ENCODE measurements at regions not wholly inside any gene's neighbourhood (a gene's known extent, or its start where the extent isn't known, plus 50 kb on each side); places are given as distances from the start of the nearest gene placed in this dataset.

DNA sequence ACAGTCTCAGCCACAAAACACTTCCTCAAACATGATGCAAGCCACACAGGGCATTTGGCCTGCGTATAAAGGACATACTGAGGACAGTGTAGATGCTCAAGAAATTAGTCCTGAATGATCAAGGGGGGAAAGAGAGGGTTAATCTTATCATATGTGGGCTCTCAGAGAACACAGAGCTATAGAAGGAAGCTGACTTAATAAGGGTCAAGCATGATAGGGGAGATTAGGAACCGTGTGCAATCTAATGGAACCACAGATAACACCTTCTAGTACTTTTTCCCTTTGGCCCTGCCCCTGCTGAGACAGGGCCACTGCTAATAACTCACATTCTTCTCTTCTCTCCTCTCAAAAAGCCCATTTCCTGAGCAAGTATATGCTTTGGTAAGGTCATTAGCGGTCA lies 114.1 kb upstream of the ADAMTS9 start:
- no peak for TF ChIP-seq CTCF (IDR thresholded peaks at IDR 0.05; ENCODE audit: insufficient read depth, low read length, severe bottlenecking)
- no peak for FAIRE-seq
- H3K27me3 ChIP-seq (ENCODE audit: control insufficient read depth, insufficient read depth, low read length) = peaks cover 1% of the 10 kb centered on the region
- no peak overlapping the region for H3K4me3 ChIP-seq (ENCODE audit: low read depth, low read length)
- no peaks in the 10 kb centered on the region for H3K36me3 ChIP-seq (ENCODE audit: control insufficient read depth, insufficient read depth, low read length)
- no peak for DNase-seq (ENCODE audit: low read depth)

GRCh38 chr3:64799606-64800005 lies 111.8 kb upstream of the ADAMTS9 start:
- no peak for TF ChIP-seq CTCF (IDR thresholded peaks at IDR 0.05; ENCODE audit: insufficient read depth, low read length, severe bottlenecking)
- FAIRE-seq = no peak
- peaks cover 1% of the 10 kb centered on the region for H3K27me3 ChIP-seq (ENCODE audit: control insufficient read depth, insufficient read depth, low read length)
- no peak overlapping the region for H3K4me3 ChIP-seq (ENCODE audit: low read depth, low read length)
- DNase-seq (ENCODE audit: low read depth) = no peak
- no peaks in the 10 kb centered on the region for H3K36me3 ChIP-seq (ENCODE audit: control insufficient read depth, insufficient read depth, low read length)

DNA sequence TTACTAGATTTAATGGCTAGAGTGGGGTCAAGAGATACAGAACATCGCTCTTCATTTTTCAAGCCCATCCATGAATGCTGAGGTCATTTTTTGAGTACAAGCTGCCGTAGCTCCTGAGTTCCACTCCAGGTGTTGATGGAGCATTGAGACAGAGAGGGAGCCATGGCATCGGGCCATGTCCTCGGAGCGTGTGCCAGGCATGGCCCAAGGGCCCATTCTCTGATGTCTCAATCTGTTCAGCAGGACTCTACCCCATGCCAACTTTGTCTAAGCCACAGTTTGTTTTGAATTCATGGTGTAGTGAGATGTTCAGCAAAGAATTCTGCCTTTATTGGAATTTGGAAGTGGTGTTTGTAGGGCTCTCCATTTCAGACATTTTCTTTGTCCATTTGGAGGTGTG lies 110.5 kb upstream of the ADAMTS9 start:
- no peak for DNase-seq (ENCODE audit: low read depth)

DNA sequence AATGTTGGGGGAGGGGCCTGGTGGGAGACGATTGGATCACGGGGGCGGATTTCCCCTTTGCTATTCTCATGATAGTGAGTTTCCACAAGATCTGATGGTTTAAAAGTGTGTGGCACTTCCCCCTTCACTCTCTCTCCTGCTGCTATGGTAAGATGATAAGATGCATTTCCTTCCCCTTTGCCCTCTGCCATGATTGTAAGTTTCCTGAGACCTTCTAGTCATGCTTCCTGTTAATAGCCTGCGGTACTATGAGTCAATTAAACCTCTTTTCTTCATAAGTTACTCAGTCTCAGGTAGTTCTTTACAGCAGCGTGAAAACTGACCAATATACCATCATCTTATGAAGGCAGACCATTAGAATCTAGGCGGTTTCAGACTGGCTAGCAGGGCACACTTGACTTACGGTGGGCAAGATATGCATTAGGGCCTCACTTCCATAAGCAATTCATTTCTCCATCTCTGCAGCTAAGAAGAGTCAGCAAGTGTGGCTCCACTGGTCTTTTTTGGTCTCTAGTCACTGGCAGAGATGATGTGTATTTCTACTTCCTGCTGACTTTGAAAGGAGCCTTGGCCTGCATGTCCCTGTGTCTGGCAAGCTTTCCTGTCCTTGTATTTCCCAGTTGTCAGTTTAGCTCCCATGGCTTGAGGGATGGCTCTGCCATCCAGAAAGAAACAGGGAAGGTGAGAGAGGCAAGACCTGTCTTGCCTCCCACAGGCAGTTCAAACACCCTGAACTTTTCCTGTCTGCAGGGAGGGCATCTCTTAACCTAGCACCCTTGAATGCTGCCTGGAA lies 109.0 kb upstream of the ADAMTS9 start:
- no peak for TF ChIP-seq CTCF (IDR thresholded peaks at IDR 0.05; ENCODE audit: insufficient read depth, low read length, severe bottlenecking)
- H3K4me3 ChIP-seq (ENCODE audit: low read depth, low read length) = no peak overlapping the region
- H3K36me3 ChIP-seq (ENCODE audit: control insufficient read depth, insufficient read depth, low read length) = no peaks in the 10 kb centered on the region
- no peak for FAIRE-seq
- peak; percentile 62 for DNase-seq (ENCODE audit: low read depth)
- H3K27me3 ChIP-seq (ENCODE audit: control insufficient read depth, insufficient read depth, low read length) = peaks cover 1% of the 10 kb centered on the region

More for the DNA sequence above, 110.5 kb upstream of the ADAMTS9 start:
- H3K27me3 ChIP-seq (ENCODE audit: control insufficient read depth, insufficient read depth, low read length) = peaks cover 1% of the 10 kb centered on the region
- no peak overlapping the region for H3K4me3 ChIP-seq (ENCODE audit: low read depth, low read length)
- no peaks in the 10 kb centered on the region for H3K36me3 ChIP-seq (ENCODE audit: control insufficient read depth, insufficient read depth, low read length)
- FAIRE-seq = no peak
- TF ChIP-seq CTCF (IDR thresholded peaks at IDR 0.05; ENCODE audit: insufficient read depth, low read length, severe bottlenecking) = no peak

DNA sequence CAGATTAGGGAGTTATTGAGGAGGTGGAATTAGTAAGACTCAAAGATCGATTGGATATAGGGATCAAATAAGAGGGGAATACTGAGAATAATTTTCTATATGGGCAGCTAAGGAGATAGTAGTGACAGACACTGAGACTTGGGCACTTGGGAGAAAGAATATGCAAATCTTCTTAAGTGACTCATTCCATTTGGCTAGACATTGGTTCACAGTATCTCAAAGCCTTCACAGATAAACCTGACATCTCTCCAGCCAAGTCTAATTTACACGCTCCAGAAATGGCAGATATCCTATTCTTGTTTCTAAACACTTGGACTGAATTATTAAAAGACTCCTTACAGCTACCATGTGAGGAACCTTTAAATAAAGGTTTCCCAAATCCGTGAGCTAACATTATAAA lies 104.6 kb upstream of the ADAMTS9 start:
- no peak for DNase-seq (ENCODE audit: low read depth)
- Histone ChIP-seq H3K36me3 (ENCODE audit: control insufficient read depth, insufficient read depth, low read length) (no peaks in the 10 kb centered on the region), H3K27me3 (ENCODE audit: control insufficient read depth, insufficient read depth, low read length) (no peaks in the 10 kb centered on the region), H3K4me3 (ENCODE audit: low read depth, low read length) (no peak overlapping the region)
- FAIRE-seq = no peak
- TF ChIP-seq CTCF (IDR thresholded peaks at IDR 0.05; ENCODE audit: insufficient read depth, low read length, severe bottlenecking) = no peak

DNA sequence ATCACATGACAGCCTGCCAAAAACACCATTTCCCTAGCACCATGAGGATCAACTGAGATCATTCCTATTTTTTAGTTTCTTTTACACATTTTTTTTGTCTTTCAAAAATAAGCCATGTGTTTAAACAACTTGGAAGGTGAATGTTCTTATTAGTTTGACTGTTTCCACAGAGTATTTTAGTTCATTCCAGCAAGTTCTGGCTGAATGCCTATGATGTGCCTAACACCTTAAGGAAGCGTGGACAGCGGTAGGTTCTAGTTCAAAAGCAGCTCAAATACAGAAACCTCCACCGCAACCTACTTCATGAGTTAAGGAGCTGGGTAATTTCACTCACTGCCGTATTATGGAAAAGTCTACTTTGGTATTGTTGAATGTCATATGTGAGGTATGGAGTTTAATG lies 101.3 kb upstream of the ADAMTS9 start:
- no peak for FAIRE-seq
- no peaks in the 10 kb centered on the region for H3K27me3 ChIP-seq (ENCODE audit: control insufficient read depth, insufficient read depth, low read length)
- no peak for DNase-seq (ENCODE audit: low read depth)
- TF ChIP-seq CTCF (IDR thresholded peaks at IDR 0.05; ENCODE audit: insufficient read depth, low read length, severe bottlenecking) = no peak
- H3K4me3 ChIP-seq (ENCODE audit: low read depth, low read length) = no peak overlapping the region
- no peaks in the 10 kb centered on the region for H3K36me3 ChIP-seq (ENCODE audit: control insufficient read depth, insufficient read depth, low read length)

Data from bronchial epithelial cell (primary cell).